ENCODE measurements at regions not wholly inside any gene's neighbourhood (a gene's known extent, or its start where the extent isn't known, plus 50 kb on each side); places are given as distances from the start of the nearest gene placed in this dataset.

- POLR2A ChIA-PET = no interaction called here
Observed at GRCh38 chr12:97387844-97388243, 74.8 kb upstream of the RMST start.

GRCh38 chr12:97394657-97395056, 67.9 kb upstream of the RMST start:
- intact Hi-C loops (cut with micrococcal nuclease) = no loop called here
- CTCF ChIA-PET = no interaction called here
- no peak overlapping the region for H3K9ac ChIP-seq (ENCODE audit: low read length)
- no peak overlapping the region for H3K27ac ChIP-seq (ENCODE audit: low read depth, low read length)
- H3K9me3 ChIP-seq (ENCODE audit: control insufficient read depth in 1 of 2, insufficient read depth in 1 of 2, low read depth in 1 of 2, low read length in 2 of 2) = no peaks in the 10 kb centered on the region
- peaks cover 16% of the 10 kb centered on the region; the same call in 1 of the 2 replicates for H3K27me3 ChIP-seq (ENCODE audit: insufficient read depth, low read length)
- no TSS peak for BruUV-seq (replicated peaks)
- no peak overlapping the region for H3K4me3 ChIP-seq (replicated peaks in 1 of 2; ENCODE audit: low read depth in 1 of 2, low read length in 2 of 2)
- no peaks in the 10 kb centered on the region for H4K20me1 ChIP-seq (ENCODE audit: insufficient read depth)
- RAD21 ChIA-PET (ENCODE audit: low non-redundant PET in 1 of 2, low total read pairs in 2 of 2, uncharacterized antibody in 2 of 2, unreplicated experiment in 2 of 2) = no interaction called here
- H3K4me2 ChIP-seq (ENCODE audit: low read length) = no peak overlapping the region
- no peak for ATAC-seq
- H3K36me3 ChIP-seq (ENCODE audit: control insufficient read depth in 1 of 2, insufficient read depth in 2 of 2, low read length in 2 of 2) = no peaks in the 10 kb centered on the region
- POLR2A ChIA-PET = no interaction called here
- no peak overlapping the region for H2AFZ ChIP-seq (ENCODE audit: low read depth, low read length, poor library complexity, severe bottlenecking)
- no peaks in the 10 kb centered on the region for H3K79me2 ChIP-seq (ENCODE audit: insufficient read depth, low read length)
- H3K9me2 ChIP-seq (ENCODE audit: insufficient read depth) = no peaks in the 10 kb centered on the region
- H3K4me1 ChIP-seq (ENCODE audit: control insufficient read depth in 1 of 2, insufficient read depth in 2 of 2, low read length in 2 of 2) = no peaks in the 10 kb centered on the region
- DNase-seq (ENCODE audit: low read depth, low spot score) = no peak
- TF ChIP-seq ELF1 (IDR thresholded peaks at IDR 0.05; ENCODE audit: borderline replicate concordance, low read depth) (no peak), ZBTB33 (IDR thresholded peaks at IDR 0.05; ENCODE audit: extremely low read depth, insufficient replicate concordance, low read length) (no peak), MAX (IDR thresholded peaks at IDR 0.05) (no peak), FOSL1 (IDR thresholded peaks at IDR 0.05; ENCODE audit: low read depth) (no peak), CEBPB (IDR thresholded peaks at IDR 0.05; ENCODE audit: low read depth) (no peak), POLR2AphosphoS5 (IDR thresholded peaks at IDR 0.05; ENCODE audit: low read depth, low read length) (no peak), ZNF274 (IDR thresholded peaks at IDR 0.05; ENCODE audit: low read depth, low read length) (no peak), SIN3A (IDR thresholded peaks at IDR 0.05; ENCODE audit: low read depth) (no peak), REST (IDR thresholded peaks at IDR 0.05; ENCODE audit: low read depth) (no peak), ATF3 (IDR thresholded peaks at IDR 0.05) (no peak), EGR1 (IDR thresholded peaks at IDR 0.05; ENCODE audit: low read depth) (no peak), CBX3 (IDR thresholded peaks at IDR 0.05; ENCODE audit: low read depth) (no peak), SP1 (IDR thresholded peaks at IDR 0.05; ENCODE audit: low read depth) (no peak)

More at GRCh38 chr12:97387844-97388243, 74.8 kb upstream of the RMST start:
- no peak overlapping the region for H3K4me2 ChIP-seq (ENCODE audit: low read length)
- H3K4me1 ChIP-seq (ENCODE audit: control insufficient read depth in 1 of 2, insufficient read depth in 2 of 2, low read length in 2 of 2) = no peaks in the 10 kb centered on the region
- H3K27me3 ChIP-seq (ENCODE audit: insufficient read depth, low read length) = peaks cover 6% of the 10 kb centered on the region; the same call in 1 of the 2 replicates
- no peak for TF ChIP-seq ZNF274 (IDR thresholded peaks at IDR 0.05; ENCODE audit: low read depth, low read length)
- ATAC-seq (no peak), DNase-seq (ENCODE audit: low read depth, low spot score) (no peak)
- BruUV-seq (replicated peaks) = no TSS peak
- no peak overlapping the region for H2AFZ ChIP-seq (ENCODE audit: low read depth, low read length, poor library complexity, severe bottlenecking)
- ChIA-PET RAD21 (ENCODE audit: low non-redundant PET in 1 of 2, low total read pairs in 2 of 2, uncharacterized antibody in 2 of 2, unreplicated experiment in 2 of 2) (no interaction called here), CTCF (no interaction called here)
- H3K79me2 ChIP-seq (ENCODE audit: insufficient read depth, low read length) = no peaks in the 10 kb centered on the region
- no peaks in the 10 kb centered on the region for H3K9me2 ChIP-seq (ENCODE audit: insufficient read depth)
- H3K4me3 ChIP-seq (replicated peaks in 1 of 2; ENCODE audit: low read depth in 1 of 2, low read length in 2 of 2) = no peak overlapping the region
- intact Hi-C loops (cut with micrococcal nuclease) = no loop called here
- no peak overlapping the region for H3K27ac ChIP-seq (ENCODE audit: low read depth, low read length)
- no peaks in the 10 kb centered on the region for H4K20me1 ChIP-seq (ENCODE audit: insufficient read depth)
- no peaks in the 10 kb centered on the region for H3K36me3 ChIP-seq (ENCODE audit: control insufficient read depth in 1 of 2, insufficient read depth in 2 of 2, low read length in 2 of 2)
- H3K9me3 ChIP-seq (ENCODE audit: control insufficient read depth in 1 of 2, insufficient read depth in 1 of 2, low read depth in 1 of 2, low read length in 2 of 2) = no peaks in the 10 kb centered on the region
- H3K9ac ChIP-seq (ENCODE audit: low read length) = no peak overlapping the region

Data from HCT116 (cell line).